Inflammatory macrophage treated with lipopolysaccharide for 4 hours (primary cell): ENCODE measurements at regions not wholly inside any gene's neighbourhood (a gene's known extent, or its start where the extent isn't known, plus 50 kb on each side); places are given as distances from the start of the nearest gene placed in this dataset.

Source experiments
- DNase-seq: peaks from one replicate; pipeline ENCODE4 v3.0.0-alpha.2; 2020

DNA sequence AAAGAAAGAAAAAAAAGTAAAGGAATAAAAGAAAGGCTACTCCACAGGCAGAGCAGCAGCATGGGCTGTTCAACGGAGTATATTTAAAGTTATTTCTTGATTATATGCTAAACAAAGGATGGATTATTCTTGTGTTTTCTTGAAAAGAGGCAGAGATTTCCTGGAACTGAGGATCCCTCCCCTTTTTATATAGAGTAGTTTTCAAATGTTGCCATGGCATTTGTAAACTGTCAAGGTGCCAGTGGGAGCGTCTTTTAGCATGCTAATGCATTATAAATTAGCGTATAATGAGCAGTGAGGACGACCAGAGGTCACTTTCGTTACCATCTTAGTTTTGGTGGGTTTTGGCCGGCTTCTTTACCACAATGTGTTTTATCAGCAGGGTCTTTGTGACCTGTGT, 383.0 kb downstream of the PCNX1 start:
- DNase-seq = no peak

DNA sequence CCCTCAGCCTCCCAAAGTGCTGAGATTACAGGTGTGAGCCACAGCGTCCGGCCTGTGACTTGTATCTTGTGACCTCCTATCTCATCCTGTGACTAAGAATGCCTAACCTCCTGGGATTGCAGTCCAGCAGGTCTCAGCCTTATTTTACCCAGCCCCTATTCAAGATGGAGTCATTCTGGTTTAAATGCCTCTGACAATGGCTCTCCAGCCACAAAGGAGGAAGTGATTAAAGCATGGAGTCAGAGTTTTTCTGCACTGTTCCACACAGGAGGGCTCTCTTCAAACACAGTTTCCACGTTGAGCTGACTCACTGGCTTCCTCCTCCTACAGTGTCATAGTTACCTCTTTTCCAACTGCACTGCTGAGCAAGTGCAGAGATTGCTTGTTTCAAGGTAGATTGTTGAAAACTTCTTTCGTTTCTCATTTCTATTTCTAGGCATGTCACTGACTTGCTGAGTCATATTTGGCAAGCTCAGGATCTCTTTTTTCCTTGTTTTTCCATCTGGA, 383.8 kb downstream of the PCNX1 start:
- peak; percentile 88 for DNase-seq

DNA sequence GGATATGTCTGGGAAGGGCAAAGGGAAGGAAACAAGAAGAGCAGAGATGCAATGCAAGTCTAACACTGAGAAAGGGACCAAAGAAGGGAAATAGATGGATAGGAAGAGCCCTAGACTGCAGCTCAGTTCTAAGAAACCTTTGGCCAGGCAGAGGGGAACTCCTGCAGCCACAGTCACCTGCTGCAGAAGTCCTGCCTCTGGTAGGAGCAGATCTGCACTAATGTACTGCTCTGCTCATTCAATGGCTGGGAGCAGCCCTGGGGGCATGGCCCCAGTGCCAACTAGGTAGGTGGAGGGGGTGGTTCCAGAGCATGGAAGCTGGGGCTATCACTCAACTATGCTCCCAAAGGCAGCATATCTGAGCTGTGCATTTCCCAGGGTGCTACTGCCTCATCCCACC, 388.9 kb downstream of the PCNX1 start:
- no peak for DNase-seq

DNA sequence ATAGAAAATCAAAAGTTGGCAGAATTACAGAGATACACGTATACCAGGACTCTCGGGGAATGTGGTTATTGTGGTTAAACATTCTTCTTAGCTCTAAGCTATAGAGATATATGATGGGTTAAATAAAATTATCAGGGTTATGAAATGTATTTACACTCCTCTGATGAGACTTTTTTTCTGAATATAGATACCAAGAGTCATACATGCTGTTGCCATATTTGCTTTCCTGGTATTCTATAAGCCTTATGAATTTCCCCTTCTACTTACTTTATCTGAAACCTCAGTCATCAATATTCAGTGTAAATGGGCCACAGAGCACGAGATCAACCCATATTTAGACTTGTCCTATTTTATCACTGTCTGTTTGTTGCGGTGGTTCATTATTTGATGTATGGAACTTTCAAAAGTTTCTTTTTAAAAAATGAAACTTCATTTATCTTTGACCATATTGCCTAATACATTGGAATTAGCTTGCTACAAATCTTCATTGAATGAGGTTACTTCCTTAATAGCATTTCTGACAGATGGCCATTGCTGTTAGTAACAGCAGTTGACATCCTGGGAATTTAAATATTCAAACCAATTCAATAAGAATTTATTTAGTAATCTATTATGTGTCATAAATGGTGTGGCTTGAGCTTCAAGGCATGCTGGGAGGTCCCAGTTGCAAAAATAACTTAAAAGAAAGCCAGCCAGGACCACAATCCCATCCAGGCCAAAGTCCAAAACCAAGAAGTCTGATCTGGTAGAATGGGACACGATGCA, 393.5 kb downstream of the PCNX1 start:
- no peak for DNase-seq

DNA sequence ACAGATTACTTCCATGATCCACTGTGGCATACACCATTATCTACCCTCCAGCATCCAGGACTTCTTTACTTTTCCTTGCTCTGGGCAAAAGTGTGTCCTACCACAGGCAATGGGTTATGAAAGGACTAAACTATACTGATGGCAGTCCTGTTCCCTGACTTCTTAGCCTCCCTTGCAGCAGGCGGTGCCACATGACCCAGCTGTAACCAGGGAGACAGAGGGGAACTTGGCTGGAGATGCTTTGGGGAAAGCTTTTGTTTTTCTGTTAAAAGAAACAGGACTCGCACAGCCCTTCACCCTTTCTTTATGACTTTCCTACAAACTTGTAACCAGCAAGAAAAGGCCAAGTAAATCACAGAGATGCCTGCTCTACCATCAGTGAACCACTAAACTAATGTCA, 394.4 kb downstream of the PCNX1 start:
- DNase-seq = no peak

DNA sequence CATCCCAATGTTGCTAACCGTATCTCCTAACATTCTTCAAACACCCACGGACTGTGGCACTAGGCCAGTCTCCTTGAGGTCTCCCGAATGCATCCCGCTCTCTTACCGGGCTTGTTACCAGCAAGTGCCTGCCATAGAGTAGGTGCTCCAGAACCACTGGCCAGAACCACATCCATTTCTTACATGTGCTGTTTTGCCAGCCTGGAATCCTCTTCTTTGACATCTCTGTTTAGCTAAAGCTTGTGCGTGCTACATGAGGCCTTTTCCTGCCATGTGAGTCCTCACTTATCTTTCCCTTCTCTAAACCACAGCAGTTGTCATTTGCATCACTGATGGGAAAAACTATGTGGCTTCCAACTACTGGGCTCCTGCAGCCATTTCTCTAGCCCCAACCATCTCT, 397.4 kb downstream of the PCNX1 start:
- no peak for DNase-seq

DNA sequence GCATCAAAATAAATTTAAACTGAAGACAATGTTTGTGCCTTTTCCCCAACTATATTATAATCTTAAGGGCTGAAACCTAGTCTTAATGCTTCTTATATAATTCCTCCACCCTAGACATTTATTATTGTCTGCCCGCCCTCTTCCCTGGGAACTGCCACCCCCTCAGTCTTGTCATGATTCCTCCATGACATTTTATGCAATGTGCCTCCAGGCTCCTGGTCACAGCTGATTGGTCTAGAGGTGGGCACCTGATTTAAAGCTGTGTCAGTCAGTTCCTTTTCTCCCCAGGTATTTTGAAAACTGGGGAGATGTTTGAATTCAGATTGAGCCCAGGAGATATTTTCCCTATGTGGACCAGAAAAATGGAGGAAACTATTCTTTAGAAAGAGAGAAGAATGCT, 401.4 kb downstream of the PCNX1 start:
- no peak for DNase-seq

DNA sequence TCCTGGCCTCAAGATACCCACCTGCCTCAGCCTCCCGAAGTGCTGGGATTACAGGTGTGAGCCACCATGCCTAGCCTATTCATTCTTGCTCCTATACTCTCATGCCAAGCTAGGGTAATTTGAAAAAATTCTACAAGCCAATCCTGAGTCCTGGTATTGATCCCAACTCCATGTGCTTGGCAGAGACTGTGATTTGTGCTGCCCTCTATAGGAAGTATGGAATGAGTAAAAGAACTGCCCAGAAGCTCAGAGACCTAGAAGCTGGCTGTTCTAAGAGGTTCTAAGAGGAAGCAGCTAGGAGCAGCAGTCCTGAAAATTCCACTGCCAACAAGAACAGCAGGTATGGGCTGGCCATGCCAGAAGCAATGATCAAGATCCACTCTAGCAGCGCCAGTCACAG, 402.5 kb downstream of the PCNX1 start:
- no peak for DNase-seq

DNA sequence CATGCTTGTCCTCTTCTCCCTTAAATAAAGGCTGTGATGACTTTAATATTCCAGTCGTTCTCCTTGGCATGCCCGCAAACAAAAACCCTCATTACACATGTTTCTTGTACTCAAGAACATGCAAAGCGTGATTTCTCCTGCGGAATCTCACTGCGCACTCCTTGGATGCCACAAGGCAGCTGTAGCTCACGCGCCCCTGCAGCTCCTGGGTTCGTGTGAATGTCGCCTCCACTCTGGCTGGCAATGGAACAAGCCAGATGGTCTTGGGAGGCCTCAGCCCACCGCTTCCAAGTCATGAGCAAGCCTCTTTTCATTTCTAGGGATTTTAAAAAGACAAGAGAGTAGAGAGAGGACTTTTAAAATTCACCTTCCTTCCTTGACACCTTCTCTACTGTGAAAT, 403.8 kb downstream of the PCNX1 start:
- no peak for DNase-seq

DNA sequence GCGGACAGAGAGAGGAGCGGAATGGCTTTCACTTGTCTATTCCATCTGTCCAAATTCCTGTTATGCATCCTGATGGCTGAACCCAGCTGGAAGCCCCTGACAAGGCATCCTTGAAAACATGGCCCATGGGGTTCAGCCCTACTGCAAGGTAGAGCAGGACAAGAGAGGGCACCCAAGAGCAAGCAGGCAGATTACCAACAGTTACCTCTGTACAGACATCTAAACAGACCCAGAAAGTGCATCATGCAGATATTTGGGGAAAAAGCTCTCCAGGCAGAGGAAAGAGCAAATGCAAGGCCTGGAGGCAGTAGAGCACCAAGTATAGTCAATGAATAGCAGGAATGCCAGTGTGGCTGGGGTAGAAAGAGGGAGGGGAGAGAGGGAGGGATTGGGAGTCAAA, 407.5 kb downstream of the PCNX1 start:
- DNase-seq = no peak

DNA sequence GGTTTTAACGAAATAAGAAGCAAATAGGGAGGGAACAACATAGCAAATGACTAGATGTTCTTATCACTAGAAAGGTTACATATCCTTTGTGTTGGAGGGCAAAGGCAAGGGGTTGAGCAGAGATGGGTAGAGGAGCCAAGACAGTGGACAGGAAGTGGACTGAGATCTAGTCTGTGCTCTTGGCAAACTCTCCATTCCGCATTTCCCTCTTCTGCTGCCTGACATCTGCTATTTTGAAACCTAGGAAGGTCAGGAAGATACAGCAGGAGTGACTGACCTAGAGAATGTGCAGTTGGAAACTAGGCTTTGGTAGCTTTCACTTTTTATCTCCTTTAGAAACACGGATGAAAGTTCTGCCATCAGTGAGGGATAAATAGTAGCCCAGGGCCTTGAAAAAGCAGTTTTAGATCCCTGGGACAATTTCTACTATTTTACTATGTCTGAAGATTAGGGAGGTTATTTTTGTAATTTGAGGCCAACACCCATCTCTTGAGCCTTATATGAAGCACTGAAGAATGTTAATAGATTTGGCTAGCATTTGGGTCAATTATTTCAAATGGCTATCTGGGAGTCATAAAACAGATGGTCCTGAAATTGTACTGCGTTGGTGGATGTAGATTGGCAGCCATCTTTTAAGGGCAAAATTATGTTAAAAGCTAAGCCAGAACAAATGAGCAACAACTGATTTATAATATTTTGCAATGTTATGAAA, 410.3 kb downstream of the PCNX1 start:
- DNase-seq = no peak

DNA sequence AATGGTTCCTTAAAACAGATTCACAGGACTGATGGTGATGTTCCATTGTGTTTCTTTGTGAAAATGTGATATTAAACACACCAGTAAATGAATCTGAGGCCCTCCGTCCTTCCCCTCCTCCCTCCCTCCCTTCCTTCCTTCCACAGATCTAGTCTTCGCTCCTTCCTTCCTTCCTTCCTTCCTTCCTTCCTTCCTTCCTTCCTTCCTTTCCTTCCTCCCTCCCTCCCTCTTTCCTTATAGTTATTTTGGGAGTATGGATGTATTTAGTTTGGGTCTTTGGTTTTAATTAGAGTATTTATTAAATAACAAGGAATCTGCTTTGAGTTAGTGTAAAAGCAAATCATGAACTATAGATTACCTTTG, 410.8 kb downstream of the PCNX1 start:
- no peak for DNase-seq

DNA sequence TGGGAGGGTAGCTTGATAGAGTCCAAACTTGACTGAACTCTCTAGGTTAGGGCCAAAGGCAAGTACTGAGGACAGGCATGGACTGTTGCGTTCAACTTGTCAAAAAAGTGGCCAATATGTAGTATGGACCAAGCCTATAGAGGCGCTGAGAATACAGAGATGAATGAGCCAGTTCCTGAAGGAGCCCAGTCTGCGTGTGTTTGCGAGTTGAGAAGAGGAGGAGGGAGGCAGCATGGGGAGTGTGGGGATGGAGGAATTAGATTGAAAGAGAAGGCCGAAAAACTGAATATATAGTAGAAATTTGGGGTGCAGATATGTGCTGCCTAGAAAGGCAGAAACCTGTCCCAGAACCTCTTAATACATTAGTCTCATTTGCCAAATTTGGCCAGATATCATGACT, 412.4 kb downstream of the PCNX1 start:
- DNase-seq = no peak

DNA sequence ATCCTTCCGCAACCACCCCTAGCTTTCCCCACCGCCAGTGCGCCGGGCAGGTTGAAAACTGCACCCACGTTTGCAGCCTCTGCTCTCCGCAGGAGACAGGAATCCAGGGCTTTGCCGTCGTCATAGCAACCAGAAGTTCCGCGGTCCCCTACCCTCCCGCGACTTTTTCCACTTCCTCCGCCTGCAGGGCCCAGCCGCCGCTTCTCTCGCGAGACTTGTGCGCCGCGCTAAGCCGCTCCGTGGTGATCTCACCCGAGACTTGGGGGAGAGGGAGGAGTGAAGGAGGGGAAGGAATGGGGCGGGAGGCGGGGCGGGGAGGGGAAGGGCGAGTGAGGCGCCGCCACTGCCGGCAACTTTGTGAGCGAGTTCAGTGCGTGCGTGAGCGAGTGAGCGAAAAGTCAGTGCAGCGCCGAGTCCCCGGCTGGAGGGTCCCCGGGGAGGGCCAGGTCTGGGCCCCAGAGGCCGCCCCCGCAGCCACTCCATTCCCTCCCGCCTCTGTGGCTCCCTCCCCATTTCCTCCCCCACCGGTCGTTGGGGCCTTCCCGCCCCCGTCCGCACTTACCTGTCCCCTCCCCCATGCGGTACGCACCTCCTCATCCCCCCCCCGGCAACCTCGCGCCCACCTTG, 413.0 kb downstream of the PCNX1 start, which contains the start of gene SIPA1L1:
Gene SIPA1L1, plus strand, starts transcription at position 370 of the 627 bp plus-strand sequence.
- peak; percentile 99 for DNase-seq

DNA sequence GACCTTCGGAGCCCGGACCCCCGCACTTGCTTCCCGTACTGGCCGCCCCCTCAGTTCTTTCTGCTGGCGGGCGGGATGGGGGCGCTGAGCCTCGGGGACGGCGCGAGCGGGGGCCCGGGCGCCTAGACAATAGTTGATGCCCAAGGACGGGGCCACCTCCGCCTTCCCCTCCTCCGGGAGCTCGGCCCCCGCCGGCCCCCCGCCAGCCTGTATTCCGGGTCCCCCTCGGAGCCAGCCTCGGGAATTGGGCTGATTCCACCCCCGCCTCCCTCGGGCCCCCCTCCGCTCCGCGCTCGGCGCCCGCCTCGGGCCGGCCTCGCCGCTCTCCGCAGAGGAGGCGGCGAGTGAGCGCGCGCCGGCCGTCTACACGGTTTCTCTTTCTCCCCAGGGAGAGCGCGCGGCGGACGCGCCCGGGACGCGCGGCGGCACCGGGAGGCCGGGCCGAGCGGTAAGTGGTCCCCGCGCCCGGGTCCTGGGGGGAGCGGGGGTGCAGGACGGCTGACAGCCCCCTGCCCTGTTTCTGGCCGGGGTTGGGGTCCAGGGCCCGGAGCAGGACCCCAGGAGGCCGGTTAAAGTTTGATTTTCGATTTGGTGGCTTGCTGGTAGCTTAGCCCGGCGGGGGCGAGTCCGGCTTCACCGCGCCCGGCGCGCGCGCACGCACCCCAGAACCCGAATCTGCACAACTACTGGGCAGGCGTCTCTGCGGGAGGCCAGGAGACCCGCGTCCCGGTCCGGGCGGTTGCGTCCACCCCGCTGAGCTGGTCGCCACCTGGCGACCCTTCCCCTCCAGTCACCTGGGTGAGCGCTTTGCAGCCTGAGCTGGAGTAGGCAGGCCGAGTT, 413.7 kb downstream of the PCNX1 start:
- peak; percentile 79 for DNase-seq

DNA sequence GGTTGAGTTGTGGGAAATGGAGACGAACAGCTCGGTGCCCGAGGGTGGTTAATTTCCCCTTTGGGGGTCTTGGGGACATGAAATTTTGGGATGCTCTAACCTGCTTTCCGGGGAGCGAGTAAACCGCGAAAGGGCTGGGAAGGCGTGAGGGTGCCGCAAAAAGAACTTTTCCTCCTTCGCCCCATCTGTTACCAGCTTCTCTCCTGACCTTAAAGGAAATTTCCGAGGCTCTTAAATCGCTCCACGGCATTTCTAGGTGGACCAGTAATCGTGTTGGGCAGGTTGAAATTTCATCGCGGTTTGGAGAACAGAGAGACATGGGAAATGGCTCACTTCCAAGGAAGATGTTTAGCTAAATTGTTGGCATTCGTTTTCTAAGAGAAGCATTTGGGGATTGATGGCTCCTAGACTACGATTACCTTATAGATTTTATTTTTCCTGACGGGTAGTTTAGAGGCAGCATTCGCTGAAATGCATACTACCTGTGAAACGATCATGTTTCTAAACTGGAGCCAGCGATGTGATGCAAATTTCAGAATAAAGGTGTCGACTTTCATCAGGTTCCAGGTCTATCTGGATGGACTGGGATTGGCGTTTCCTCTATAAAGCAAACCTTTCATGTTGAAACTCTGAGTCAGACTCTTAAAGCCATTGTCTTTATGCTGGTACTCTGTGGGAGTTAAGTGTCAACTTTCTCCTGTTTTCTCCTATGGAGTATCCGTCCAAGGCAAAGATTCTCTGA, 414.5 kb downstream of the PCNX1 start:
- peak; percentile 45 for DNase-seq

DNA sequence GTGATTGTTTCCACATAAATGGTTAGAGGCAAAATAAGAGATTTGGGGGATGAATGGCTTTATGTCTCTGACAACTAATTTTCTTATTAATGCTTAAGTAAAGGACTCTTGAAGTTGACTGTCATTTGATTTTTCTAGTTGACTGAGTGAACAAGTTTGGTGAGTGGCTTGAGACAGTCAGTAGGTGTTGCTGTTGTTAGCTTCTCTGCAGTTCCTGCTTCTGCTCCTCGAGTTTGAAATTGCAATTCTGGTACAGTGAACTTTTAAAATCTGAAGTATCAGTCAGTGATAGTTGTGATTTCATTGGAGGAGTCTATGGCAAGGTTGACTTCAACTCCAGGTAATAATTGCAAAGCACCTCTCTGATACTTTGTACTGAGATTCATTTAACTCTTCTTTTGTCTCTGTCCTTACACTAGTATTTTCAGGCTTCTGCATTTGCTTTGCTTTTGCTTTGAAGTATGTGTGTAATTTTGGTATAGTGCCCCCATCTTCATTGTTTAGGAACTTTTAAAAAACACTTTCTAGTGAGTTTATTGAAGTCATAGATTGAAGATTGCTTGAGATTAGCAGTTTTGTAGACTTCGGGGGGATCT, 415.5 kb downstream of the PCNX1 start:
- peak; percentile 64 for DNase-seq

DNA sequence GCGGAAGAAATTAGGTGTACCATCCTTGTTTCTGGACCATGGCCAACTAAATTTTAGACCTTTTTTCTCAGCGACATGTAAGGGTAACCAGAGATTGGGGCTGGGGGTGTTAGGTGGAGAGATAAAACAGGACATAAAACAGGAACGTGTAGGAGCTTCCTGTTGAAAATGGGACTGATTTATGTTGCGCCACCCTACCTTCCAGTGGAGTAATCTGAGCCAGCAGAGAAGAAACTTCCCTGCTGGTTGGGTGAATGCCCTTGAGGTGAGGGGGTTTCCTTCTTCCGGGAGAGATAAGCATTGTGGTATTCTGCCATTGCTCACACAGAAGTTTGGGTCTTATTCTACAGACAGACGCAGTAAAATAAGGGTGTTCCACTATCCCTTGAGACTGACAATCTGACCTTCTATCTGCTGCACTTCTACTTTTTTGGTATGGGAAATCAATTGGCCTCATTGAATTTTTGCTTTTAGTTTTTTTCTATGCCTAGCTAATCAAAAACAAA, 417.6 kb downstream of the PCNX1 start:
- DNase-seq = peak; percentile 70

DNA sequence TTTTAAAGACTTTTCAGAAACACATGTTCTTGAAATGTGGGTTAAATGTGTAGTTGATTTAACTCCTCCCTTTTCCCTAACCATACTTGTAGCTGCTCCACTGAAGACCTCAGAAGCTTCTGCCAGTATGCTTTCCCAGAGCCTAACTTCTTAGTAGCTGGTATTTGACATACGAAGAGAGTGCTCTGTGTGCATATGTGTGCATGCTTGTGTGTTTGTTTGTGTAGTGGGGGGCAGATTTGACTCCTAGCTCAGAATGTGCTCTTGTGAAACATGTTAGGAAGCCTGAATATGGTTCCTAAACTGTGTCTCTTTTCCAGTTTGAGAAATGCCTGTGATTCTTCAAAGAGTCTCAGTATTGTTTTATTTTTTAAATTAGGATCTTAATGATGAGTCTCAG, 420.4 kb downstream of the PCNX1 start:
- no peak for DNase-seq

DNA sequence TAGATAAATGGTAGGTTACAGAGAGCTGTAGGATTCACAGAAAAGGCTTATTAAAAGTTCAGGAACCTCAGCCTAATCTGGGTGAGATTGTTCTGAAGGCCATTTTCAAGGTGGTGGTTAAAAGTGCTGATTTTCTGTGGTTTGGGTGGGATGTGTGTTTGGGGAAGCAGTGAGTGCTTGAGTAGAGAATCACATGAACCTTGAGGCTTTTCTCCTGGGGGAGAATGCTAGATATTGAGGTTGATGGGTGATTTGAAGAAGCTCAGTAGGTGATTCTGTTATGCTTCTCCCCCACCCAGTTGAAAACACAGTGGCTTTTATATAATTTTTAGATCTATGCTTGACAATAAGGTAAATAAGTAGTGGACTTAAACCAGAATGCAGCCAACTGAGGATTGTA, 420.9 kb downstream of the PCNX1 start:
- DNase-seq = no peak

DNA sequence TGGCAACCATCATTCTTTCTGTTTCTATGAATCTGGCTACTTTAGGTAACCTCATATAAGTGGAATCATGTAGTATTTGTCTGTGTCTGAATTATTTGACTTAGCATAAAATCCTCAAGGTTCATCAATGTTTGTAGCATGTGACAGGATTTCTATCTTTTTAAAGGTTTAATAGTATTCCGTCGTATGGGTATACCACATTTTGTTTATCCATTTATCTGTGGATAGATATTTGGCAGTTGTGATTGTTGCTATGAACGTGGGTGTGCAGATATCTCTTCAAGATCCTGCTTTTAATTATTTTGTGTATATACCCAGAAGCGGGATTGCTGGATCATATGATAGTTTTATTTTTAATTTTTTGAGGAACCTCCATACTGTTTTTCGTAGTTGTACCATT, 421.7 kb downstream of the PCNX1 start:
- DNase-seq = no peak

DNA sequence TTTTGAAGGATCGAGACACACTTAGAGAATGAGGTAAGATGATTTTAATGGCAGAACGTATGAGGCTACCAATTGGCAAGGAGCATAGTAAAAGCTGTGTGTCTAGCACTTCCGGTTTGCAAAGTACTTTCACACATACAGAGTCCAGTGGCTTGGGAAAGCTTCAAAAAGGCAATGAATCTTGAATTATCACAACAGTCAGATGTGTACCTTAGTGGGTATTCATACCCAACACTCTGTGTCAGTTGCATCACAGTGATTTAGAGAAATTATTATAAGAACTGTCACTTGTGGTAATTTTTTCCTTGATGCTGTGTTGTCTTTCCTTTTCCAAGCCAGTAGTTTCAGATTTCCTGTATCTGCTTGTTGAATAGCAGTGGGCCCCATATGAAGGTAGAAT, 424.1 kb downstream of the PCNX1 start:
- no peak for DNase-seq
